ENCODE measurements at regions not wholly inside any gene's neighbourhood (a gene's known extent, or its start where the extent isn't known, plus 50 kb on each side); places are given as distances from the start of the nearest gene placed in this dataset.

GRCh38 chr6:4262526-4262925 is 127.2 kb upstream of the ECI2 start:
- no peak for TF ChIP-seq EZH2phosphoT487 (IDR thresholded peaks at IDR 0.05; ENCODE audit: borderline replicate concordance, low read depth, low read length)
- TF ChIP-seq CTCF (conservative IDR thresholded peaks at IDR 0.05; ENCODE audit: low read length) = no peak
